Hematopoietic multipotent progenitor cell treated with erythropoietin and hydrocortisone succinate and interleukin-3 and kit ligand, for 15 days (in vitro differentiated cells): ENCODE measurements at regions not wholly inside any gene's neighbourhood (a gene's known extent, or its start where the extent isn't known, plus 50 kb on each side); places are given as distances from the start of the nearest gene placed in this dataset.

Experiments used
- DNase-seq: peaks from one replicate; pipeline ENCODE4 v3.0.0-alpha.2; 2015; ENCODE audit warnings: low spot score

GRCh38 chr10:31754803-31755624 is 173.6 kb downstream of the ARHGAP12 start:
- no peak for DNase-seq

GRCh38 chr10:31753681-31754080 is 174.9 kb downstream of the ARHGAP12 start:
- DNase-seq = no peak

DNA sequence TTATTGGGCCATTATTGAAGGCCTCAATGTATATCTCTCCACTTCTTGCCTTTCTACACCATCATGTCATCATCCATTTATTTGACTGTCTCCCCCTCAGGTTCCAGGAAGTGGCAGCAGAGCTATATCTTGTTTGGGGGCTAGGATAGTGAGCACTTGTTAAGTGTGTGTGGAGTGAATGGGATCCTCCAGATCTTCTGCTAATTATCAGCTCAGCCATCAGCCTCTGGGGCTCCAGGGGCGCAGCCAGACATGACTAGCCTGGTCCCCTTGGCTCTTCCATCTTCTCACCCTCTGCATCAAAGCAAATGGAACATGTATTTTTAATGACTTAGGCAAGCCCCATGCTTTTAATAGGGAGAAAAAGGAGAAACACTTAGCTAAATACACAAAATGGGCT is 176.5 kb downstream of the ARHGAP12 start:
- no peak for DNase-seq

GRCh38 chr10:31751738-31752080 is 176.9 kb downstream of the ARHGAP12 start:
- no peak for DNase-seq

GRCh38 chr10:31751051-31751737 is 177.4 kb downstream of the ARHGAP12 start:
- no peak for DNase-seq

DNA sequence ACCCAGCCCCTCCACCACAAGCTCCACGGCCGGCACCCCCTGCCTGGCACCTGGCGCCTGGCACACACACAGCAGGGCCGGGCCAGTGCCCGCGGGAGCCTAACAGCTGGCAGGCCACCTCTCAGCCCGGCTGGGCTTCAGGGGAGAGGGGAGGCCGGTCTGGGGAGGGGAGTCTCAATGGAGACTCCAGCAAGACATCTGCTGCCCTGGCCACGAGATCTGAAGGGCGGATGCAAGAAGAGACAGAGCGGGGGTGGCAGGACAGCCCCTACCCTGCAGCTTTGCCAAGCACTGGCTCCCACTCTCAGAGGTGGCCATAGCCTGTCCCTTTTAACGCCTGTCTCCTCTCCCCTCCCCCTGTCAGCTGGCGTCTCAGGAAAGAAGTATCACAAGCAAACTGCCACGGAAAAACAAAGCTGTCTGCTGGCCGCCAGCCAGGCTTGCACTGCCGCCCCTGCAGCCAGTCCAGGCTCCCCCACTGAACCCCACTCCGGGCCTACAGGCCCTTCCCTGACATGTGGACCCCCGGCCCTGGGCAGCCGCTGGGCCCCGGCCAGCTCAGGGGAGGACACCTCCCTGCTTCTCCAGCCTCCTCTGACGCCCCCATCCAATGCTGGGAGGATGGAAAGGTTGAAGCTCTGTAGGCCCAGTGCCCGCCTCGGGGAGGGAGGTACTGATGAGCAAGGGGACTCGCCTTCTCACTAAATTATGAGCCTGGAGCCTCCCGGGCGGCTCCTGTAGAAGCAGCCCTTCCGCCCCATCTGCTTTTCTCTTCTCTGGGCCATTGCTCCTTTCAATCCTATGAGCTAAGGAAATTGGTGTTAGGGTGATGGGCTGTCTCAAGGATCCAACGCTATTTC is 178.4 kb downstream of the ARHGAP12 start:
- DNase-seq = no peak

DNA sequence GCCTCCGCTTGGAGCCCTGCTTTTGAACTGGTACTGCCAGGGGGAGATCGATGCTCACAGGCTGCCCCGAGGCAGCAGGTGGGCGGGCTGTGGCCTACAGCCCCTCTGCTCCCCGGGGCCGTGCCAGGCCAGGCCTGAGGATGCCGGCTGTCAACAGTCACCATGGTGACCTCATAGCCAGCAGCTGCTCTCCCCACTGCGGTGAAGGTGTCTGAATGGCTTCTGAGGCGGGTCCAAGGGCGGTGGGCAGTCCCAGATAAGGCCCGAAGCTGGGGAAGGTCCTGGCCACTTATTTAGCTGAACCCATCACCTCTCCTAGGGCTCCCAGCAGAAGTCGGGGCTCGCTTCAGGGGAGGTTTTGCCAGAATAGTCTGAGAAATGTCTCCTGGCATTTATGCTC is 179.3 kb downstream of the ARHGAP12 start:
- DNase-seq = no peak

DNA sequence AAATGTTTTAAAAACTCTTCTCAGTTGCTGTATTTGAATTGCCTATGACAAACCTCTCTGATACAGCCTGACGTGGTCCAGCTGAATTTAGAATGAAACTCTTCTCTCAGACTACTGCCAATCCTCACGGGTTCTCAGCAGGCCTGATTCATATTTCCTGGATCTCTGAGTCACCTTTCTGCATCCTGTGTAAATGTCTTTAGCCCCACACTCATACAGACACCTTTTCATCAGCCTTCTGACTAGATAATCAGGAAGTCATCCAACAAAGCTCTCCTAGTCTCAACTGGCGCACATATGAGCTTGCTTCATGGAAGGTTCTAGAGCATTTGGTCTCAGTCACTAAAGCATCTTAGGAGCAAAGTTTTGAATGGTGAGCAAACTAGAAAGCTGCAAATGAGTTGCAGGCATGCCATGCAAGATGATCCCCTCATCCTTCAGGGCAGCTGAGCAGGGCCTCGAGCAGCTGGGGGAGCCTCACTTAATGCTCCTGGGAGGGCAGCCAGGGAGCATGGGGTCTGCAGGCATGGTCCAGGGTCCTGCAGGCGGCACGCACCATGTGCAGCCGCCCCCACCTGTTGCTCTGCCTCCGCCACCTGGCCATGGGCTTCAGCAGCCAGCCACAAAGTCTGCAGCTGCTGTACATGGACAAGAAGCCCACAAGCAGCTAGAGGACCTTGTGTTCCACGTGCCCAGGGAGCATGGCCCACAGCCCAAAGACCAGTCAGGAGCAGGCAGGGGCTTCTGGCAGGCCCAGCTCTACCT is 182.8 kb downstream of the ARHGAP12 start:
- no peak for DNase-seq

DNA sequence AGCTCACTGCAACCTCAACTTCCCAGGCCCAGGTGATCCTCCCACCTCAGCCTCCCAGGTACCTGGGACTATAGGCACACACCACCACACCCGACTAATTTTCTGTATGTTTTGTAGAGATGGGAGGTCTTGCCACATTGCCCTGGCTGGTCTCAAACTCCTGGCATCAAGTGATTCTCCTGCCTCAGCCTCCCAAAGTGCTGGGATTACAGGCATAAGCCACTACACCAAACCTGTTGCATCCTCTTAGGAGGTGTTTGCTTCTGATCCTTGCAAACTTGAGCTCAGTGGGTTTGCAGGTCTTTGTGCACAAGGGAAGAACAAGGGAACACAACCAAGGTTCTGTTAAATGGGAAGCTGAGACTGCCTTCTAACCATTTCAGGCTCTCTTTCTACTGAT is 184.6 kb downstream of the ARHGAP12 start:
- DNase-seq = no peak

DNA sequence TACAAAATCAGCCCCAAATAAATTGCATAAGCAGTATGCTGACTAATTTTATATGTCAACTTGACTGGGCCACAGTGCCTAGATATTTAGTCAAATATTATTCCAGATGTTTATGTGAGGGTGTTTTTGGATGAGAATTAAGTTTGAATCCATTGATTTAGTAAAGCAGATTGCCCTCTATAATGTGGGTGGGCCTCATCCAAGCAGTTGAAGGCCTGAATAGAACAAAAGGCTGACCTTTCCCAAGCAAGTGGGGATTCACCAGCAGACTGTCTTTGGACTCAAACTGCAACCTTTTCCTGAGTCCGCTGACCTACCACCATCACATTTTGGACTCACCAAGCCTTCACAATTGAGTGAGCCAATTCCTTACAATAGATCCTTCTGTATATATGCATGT is 186.4 kb downstream of the ARHGAP12 start:
- no peak for DNase-seq

DNA sequence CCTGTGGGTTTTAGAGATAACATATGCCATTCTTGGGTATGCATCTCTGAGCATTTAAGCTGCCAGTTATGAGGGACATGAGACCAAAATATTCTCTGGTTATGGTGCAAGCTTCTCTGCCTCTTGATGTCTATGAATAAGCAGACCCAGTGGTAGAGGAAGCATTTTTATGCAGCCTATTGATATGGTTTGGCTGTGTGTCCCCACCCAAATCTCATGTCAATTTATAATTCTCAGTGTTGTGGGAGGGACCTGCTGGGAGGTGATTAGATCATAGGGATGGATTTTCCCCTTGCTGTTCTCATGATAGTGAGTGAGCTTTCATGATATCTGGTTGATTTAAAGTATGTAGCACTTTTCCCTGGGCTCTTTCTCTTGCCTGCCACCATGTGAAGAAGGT is 187.2 kb downstream of the ARHGAP12 start:
- DNase-seq = no peak

DNA sequence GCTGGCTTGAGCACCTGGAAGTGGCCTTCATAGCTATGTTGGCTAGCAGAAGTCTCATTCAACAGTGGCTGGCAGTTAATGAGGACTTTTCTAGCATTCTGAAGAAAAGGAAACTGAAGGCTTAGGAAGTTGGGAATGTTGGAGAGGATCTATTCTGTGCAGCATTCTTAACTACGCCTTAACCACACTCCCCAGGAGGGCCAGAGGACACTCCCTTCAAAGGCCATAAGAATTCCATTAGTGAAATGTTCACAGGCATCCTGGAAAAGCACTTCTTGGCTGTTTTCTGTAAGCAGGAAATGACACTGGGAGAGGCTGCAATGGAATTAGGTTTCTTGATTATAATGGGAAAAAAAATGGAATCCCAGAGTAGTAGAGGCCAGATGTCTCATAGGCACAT is 188.9 kb downstream of the ARHGAP12 start:
- no peak for DNase-seq

DNA sequence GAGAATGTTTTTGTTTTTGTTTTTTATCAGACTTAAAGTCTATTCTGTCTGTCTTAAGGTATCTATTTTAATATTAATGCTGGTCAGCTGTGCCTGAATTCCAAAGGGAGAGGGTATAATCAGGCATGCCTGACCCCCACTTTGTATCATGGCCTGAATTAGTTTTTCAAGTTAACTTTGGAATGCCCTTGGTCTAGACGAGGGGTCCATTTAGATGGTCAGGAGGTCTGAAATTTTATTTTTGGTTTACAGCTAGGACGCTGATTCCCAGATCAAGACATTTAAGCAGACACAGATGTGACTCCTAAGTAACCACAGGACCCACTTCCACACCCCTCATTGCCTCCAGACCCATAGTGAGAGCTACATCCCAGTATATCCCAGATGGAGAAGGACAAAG is 189.5 kb downstream of the ARHGAP12 start:
- DNase-seq = no peak

DNA sequence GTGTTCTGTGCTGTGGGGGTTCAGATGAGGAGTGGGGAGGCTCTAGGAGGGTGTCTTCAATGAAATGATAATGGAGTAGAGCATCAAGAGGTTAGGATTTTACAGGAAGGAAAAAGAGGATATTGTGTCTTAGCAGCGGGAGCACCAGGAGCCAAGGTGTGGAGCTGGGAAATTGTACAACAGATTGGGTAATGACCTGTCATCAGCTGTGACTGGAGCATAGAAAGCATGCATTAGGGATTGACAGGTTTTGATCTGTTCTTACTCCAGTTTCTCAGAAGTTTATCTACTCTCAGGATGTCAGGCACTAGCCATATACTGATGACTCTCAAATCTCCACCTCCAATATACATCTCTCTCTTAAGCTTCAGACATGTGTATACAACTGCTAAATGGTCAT is 196.9 kb downstream of the ARHGAP12 start:
- DNase-seq = no peak

- no peak for DNase-seq
These were observed 197.9 kb downstream of the ARHGAP12 start for GRCh38 chr10:31730776-31731175.

- no peak for DNase-seq
These were observed 199.9 kb downstream of the ARHGAP12 start for GRCh38 chr10:31728698-31729224.

- no peak for DNase-seq
These were observed 203.2 kb downstream of the ARHGAP12 start for GRCh38 chr10:31725436-31725835.

DNA sequence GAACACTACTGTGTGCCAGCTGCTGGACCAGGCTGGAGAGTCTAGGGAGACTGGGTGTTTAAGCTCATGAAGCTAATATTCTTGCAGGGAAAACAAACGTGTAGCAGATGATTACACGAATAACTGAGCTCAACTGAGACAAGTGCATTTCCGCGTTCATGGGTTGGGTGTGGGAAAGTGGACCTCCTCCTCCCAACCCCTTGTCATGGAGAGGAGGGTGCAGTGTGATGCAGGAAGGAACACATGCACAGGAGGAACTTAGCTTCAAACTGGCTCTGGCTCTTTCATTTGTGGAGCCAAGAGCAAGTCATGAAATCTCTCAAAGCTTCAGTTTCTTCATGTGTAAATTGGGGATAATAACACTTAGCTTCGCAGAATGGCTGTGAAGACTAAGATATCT is 204.3 kb downstream of the ARHGAP12 start:
- DNase-seq = no peak

- no peak for DNase-seq
These were observed 205.4 kb downstream of the ARHGAP12 start for GRCh38 chr10:31723106-31723750.

DNA sequence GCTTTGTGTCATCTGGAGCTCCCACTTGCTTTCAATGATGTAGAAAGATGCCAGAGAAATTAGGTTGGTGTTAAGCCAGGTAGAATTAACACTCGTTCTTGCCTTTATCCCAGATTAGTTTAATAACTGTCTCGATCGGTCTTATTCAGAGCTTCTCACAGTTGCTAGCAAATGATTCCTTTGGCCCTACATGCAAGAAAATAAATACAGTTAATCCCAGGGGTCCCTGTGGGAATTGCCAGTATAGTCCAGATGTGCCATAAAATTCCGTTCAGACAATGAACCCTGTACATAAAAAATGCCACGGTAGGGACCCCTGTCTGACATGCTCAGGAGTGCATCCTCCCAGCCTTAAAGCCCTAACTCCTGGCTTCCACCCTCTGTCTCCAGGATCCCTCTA is 207.5 kb downstream of the ARHGAP12 start:
- DNase-seq = no peak

DNA sequence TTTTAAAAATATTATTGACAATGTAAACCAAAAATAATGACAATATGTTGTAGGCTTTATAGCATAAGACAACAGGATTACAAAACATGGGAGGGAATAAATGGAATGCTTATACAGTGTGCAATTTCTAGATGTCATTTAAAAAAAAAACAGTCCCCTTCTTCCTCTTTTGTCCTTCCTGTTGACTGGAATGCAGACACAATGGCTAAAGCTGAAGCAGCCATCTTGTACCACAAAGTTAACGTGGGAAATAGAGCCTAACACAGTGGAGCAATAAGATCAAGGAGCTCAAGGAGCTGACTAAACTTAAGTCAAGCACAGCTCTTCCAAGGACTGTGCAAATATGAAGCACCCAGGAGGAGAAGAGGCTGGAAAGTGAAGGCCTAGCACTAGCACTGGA is 208.1 kb downstream of the ARHGAP12 start:
- no peak for DNase-seq
